HCT116 (cell line): ENCODE measurements at regions not wholly inside any gene's neighbourhood (a gene's known extent, or its start where the extent isn't known, plus 50 kb on each side); places are given as distances from the start of the nearest gene placed in this dataset.

Experiments used
- ATAC-seq: fragments of 200-7000 bp; cut with Tn5 transposase; 2 replicates; pipeline ENCODE4 v1.9.1; 2020; ENCODE audit warnings: mild to moderate bottlenecking, moderate library complexity
- BruUV-seq: library from RNA; stranded (reverse); fragments of 400-500 nt; replicated peaks from 2 replicates; lab custom pipeline; 2021; lab: Mats Ljungman, UMichigan
- CTCF ChIA-PET: fragments of 300-600 bp; sonication (Branson Sonifier 250); formaldehyde crosslinking; loops from one replicate; lab custom pipeline; 2021; ENCODE audit warnings: antibody characterized with exemption; lab: Charles Lee
- POLR2A ChIA-PET: fragments of 300-600, 350-600 bp; sonication (Branson Sonifier 250); formaldehyde crosslinking; loops from one replicate; lab custom pipeline; 2021; ENCODE audit warnings: antibody characterized with exemption; lab: Charles Lee
- RAD21 ChIA-PET, 2 experiments: fragments of 300-600 bp; sonication (Branson Sonifier 250); formaldehyde crosslinking; loops; one replicate each; lab custom pipeline; 2023; ENCODE audit warnings: low total read pairs in 2 of 2; ENCODE audit not compliant: uncharacterized antibody in 2 of 2, unreplicated experiment in 2 of 2, low non-redundant PET in 1 of 2; lab: Charles Lee
- DNase-seq: peaks from one replicate; pipeline ENCODE4 v3.0.0-alpha.2; 2010; ENCODE audit warnings: low read depth, low spot score
- H2AFZ ChIP-seq: fragments of 200-600 bp; shearing (Covaris generic), sonication (generic); 2 replicates; pipeline ENCODE4 v1.6.1; 2017; ENCODE audit warnings: low read depth, mixed run types, mixed read lengths, antibody characterized with exemption, low read length; ENCODE audit not compliant: poor library complexity, severe bottlenecking
- H3K27ac ChIP-seq: 2 replicates; pipeline ENCODE4 v1.5.1; 2012; ENCODE audit warnings: low read depth, low read length
- H3K27me3 ChIP-seq: fragments of 200-600 bp; sonication (generic); 2 replicates; pipeline ENCODE4 v1.6.1; 2016; ENCODE audit warnings: mixed run types, low read length, mixed read lengths; ENCODE audit not compliant: insufficient read depth
- H3K36me3 ChIP-seq, 2 experiments: fragments of 200-500 bp in 1 of 2; fragments of 200-600 bp in 1 of 2; sonication (Bioruptor generic) in 1 of 2; sonication (generic) in 1 of 2; 2 replicates each; pipeline versions ENCODE4 v1.5.1 to v1.6.1; 2014 to 2016; ENCODE audit warnings: low read length in 2 of 2, inconsistent platforms in 1 of 2, mixed read lengths in 1 of 2, mixed run types in 1 of 2; ENCODE audit not compliant: insufficient read depth in 2 of 2, control insufficient read depth in 1 of 2
- H3K4me1 ChIP-seq, 2 experiments: fragments of 200-600 bp in 1 of 2; sonication (generic) in 1 of 2; 2 replicates each; pipeline versions ENCODE4 v1.5.1 to v1.6.1; 2012 to 2017; ENCODE audit warnings: low read length in 2 of 2, inconsistent platforms in 1 of 2, mild to moderate bottlenecking in 1 of 2, mixed read lengths in 1 of 2, mixed run types in 1 of 2, moderate library complexity in 1 of 2; ENCODE audit not compliant: insufficient read depth in 2 of 2, control insufficient read depth in 1 of 2
- H3K4me2 ChIP-seq: fragments of 200-600 bp; sonication (generic); 2 replicates; pipeline ENCODE4 v1.6.1; 2017; ENCODE audit warnings: mixed run types, low read length, mixed read lengths
- H3K4me3 ChIP-seq, 2 experiments: fragments of 200-600 bp in 1 of 2; sonication (generic) in 1 of 2; replicated peaks in 1 of 2; 2 replicates each; pipeline ENCODE4 v1.5.1; 2011 to 2016; ENCODE audit warnings: low read length in 2 of 2, control low read depth in 1 of 2, low read depth in 1 of 2, mild to moderate bottlenecking in 1 of 2, mixed read lengths in 1 of 2, mixed run types in 1 of 2
- H3K79me2 ChIP-seq: fragments of 200-600 bp; sonication (generic); 2 replicates; pipeline ENCODE4 v1.6.1; 2017; ENCODE audit warnings: mild to moderate bottlenecking, mixed run types, low read length, moderate library complexity, mixed read lengths; ENCODE audit not compliant: insufficient read depth
- H3K9ac ChIP-seq: fragments of 200-600 bp; sonication (generic); 2 replicates; pipeline ENCODE4 v1.6.1; 2016; ENCODE audit warnings: low read length, mixed read lengths
- H3K9me2 ChIP-seq: fragments of 200-600 bp; sonication (generic), shearing (Covaris generic); 2 replicates; pipeline ENCODE4 v1.6.1; 2017; ENCODE audit warnings: mixed run types, mild to moderate bottlenecking, moderate library complexity; ENCODE audit not compliant: insufficient read depth
- H3K9me3 ChIP-seq, 2 experiments: fragments of 200-500 bp in 1 of 2; fragments of 200-600 bp in 1 of 2; sonication (Bioruptor generic) in 1 of 2; sonication (generic) in 1 of 2; 2 replicates each; pipeline ENCODE4 v1.6.1; 2014 to 2017; ENCODE audit warnings: low read length in 2 of 2, mixed read lengths in 2 of 2, inconsistent platforms in 1 of 2, low read depth in 1 of 2, mild to moderate bottlenecking in 1 of 2, mixed run types in 1 of 2, moderate library complexity in 1 of 2; ENCODE audit not compliant: control insufficient read depth in 1 of 2, insufficient read depth in 1 of 2
- H4K20me1 ChIP-seq: fragments of 200-600 bp; sonication (generic), shearing (Covaris generic); 2 replicates; pipeline ENCODE4 v1.6.1; 2017; ENCODE audit warnings: mixed run types, mild to moderate bottlenecking, moderate library complexity; ENCODE audit not compliant: insufficient read depth
- CBX3 ChIP-seq: IDR thresholded peaks from 2 replicates; pipeline ENCODE4 v1.6.1; 2012; ENCODE audit warnings: low read depth
- CEBPB ChIP-seq: IDR thresholded peaks from 2 replicates; pipeline ENCODE4 v1.6.1; 2012; ENCODE audit warnings: low read depth
- EGR1 ChIP-seq: IDR thresholded peaks from 2 replicates; pipeline ENCODE4 v1.6.1; 2012; ENCODE audit warnings: low read depth
- ELF1 ChIP-seq: IDR thresholded peaks from 2 replicates; pipeline ENCODE4 v1.6.1; 2012; ENCODE audit warnings: low read depth, borderline replicate concordance
- FOSL1 ChIP-seq: IDR thresholded peaks from 2 replicates; pipeline ENCODE4 v1.6.1; 2012; ENCODE audit warnings: low read depth
- JUND ChIP-seq: IDR thresholded peaks from 2 replicates; pipeline ENCODE4 v1.6.1; 2012
- MAX ChIP-seq: IDR thresholded peaks from 2 replicates; pipeline ENCODE4 v1.6.1; 2012
- POLR2A ChIP-seq: IDR thresholded peaks from 2 replicates; pipeline ENCODE4 v1.7.0; 2011; ENCODE audit warnings: borderline replicate concordance; ENCODE audit not compliant: insufficient read depth, insufficient read length; ENCODE audit errors: extremely low read depth
- POLR2AphosphoS5 ChIP-seq: IDR thresholded peaks from 2 replicates; pipeline ENCODE4 v1.6.1; 2011; ENCODE audit warnings: mild to moderate bottlenecking, low read depth, low read length, moderate library complexity
- RAD21 ChIP-seq: IDR thresholded peaks from 2 replicates; pipeline ENCODE4 v1.6.1; 2012; ENCODE audit warnings: low read depth, mild to moderate bottlenecking
- YY1 ChIP-seq: IDR thresholded peaks from 2 replicates; pipeline ENCODE4 v1.6.1; 2011; ENCODE audit warnings: low read length, low read depth, moderate library complexity, mild to moderate bottlenecking; ENCODE audit not compliant: insufficient replicate concordance; ENCODE audit errors: extremely low read depth
- ZFX ChIP-seq: fragments of 450-650 bp; IDR thresholded peaks from 2 replicates; pipeline ENCODE4 v1.6.1; 2017
- intact Hi-C: fragments of 100-400 bp; cut with micrococcal nuclease; formaldehyde crosslinking; loops from 2 replicates; pipeline ENCODE4 v1.10.0; 2022
- TF ChIP-seq, protein P1 (sequence below): IDR thresholded peaks from 2 replicates; pipeline ENCODE4 v1.6.1; 2011; ENCODE audit warnings: mild to moderate bottlenecking, low read length, moderate library complexity; ENCODE audit not compliant: insufficient replicate concordance; ENCODE audit errors: extremely low read depth
- TF ChIP-seq, protein P2 (sequence below), 3 experiments: fragments of 200-600 bp in 1 of 3; sonication (generic) in 1 of 3; IDR thresholded peaks in 2 of 3; conservative IDR thresholded peaks in 1 of 3; 2 replicates each; pipeline ENCODE4 v1.5.1; 2012 to 2017; ENCODE audit warnings: low read depth in 2 of 3, low read length in 2 of 3, antibody characterized with exemption in 1 of 3, borderline replicate concordance in 1 of 3, control low read depth in 1 of 3, mild to moderate bottlenecking in 1 of 3, mixed read lengths in 1 of 3, mixed run types in 1 of 3, moderate library complexity in 1 of 3; ENCODE audit not compliant: insufficient read depth in 1 of 3

GRCh38 chr2:157174321-157174720 is 83.2 kb upstream of the GALNT5 start:
- RAD21 ChIA-PET, result no interaction called here
- Histone ChIP-seq H2AFZ (peak overlapping the region; percentile 78), H3K27me3 (no peaks in the 10 kb centered on the region), H3K9me3 (no peaks in the 10 kb centered on the region; a peak in 1 of 4 replicates), H3K27ac (no peak overlapping the region), H3K9me2 (no peaks in the 10 kb centered on the region), H3K4me2 (no peak overlapping the region), H3K4me1 (no peaks in the 10 kb centered on the region), H3K79me2 (no peaks in the 10 kb centered on the region), H3K4me3 (no peak overlapping the region), H3K36me3 (no peaks in the 10 kb centered on the region), H4K20me1 (no peaks in the 10 kb centered on the region), H3K9ac (no peak overlapping the region)
- CTCF ChIA-PET, result no interaction called here
- DNase-seq (no peak), ATAC-seq (no peak)
- intact Hi-C loops, result no loop called here
- TF ChIP-seq YY1, result no peak
- no peak for TF ChIP-seq CBX3
- no peak for TF ChIP-seq ELF1
- TF ChIP-seq, protein P1, sequence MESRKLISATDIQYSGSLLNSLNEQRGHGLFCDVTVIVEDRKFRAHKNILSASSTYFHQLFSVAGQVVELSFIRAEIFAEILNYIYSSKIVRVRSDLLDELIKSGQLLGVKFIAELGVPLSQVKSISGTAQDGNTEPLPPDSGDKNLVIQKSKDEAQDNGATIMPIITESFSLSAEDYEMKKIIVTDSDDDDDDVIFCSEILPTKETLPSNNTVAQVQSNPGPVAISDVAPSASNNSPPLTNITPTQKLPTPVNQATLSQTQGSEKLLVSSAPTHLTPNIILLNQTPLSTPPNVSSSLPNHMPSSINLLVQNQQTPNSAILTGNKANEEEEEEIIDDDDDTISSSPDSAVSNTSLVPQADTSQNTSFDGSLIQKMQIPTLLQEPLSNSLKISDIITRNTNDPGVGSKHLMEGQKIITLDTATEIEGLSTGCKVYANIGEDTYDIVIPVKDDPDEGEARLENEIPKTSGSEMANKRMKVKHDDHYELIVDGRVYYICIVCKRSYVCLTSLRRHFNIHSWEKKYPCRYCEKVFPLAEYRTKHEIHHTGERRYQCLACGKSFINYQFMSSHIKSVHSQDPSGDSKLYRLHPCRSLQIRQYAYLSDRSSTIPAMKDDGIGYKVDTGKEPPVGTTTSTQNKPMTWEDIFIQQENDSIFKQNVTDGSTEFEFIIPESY, result no peak
- TF ChIP-seq, protein P2, sequence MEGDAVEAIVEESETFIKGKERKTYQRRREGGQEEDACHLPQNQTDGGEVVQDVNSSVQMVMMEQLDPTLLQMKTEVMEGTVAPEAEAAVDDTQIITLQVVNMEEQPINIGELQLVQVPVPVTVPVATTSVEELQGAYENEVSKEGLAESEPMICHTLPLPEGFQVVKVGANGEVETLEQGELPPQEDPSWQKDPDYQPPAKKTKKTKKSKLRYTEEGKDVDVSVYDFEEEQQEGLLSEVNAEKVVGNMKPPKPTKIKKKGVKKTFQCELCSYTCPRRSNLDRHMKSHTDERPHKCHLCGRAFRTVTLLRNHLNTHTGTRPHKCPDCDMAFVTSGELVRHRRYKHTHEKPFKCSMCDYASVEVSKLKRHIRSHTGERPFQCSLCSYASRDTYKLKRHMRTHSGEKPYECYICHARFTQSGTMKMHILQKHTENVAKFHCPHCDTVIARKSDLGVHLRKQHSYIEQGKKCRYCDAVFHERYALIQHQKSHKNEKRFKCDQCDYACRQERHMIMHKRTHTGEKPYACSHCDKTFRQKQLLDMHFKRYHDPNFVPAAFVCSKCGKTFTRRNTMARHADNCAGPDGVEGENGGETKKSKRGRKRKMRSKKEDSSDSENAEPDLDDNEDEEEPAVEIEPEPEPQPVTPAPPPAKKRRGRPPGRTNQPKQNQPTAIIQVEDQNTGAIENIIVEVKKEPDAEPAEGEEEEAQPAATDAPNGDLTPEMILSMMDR (IDR thresholded peaks at IDR 0.05 in 2 of 3, conservative IDR thresholded peaks at IDR 0.05 in 1 of 3; ENCODE audit: borderline replicate concordance in 1 of 3, insufficient read depth in 1 of 3, low read depth in 2 of 3, low read length in 2 of 3), result no peak
- TF ChIP-seq ZFX, result no peak
- TF ChIP-seq POLR2A, result no peak
- TF ChIP-seq POLR2AphosphoS5, result no peak
- TF ChIP-seq CEBPB, result no peak
- no peak for TF ChIP-seq FOSL1
- no peak for TF ChIP-seq JUND
- TF ChIP-seq RAD21, result no peak
- no peak for TF ChIP-seq EGR1
- TF ChIP-seq MAX, result no peak
- POLR2A ChIA-PET, result no interaction called here
- no TSS peak for BruUV-seq
